Endothelial cell (in vitro differentiated cells): ENCODE measurements at regions not wholly inside any gene's neighbourhood (a gene's known extent, or its start where the extent isn't known, plus 50 kb on each side); places are given as distances from the start of the nearest gene placed in this dataset.

Experiments
- DNase-seq: peaks from one replicate; pipeline ENCODE4 v3.0.0; 2021; ENCODE audit warnings: low spot score
- H3K27ac Mint-ChIP-seq: one replicate; pipeline ENCODE4 v1.8.0; 2021; ENCODE audit warnings: mixed read lengths, inconsistent platforms; ENCODE audit not compliant: unreplicated experiment
- H3K27me3 Mint-ChIP-seq: one replicate; pipeline ENCODE4 v1.8.0; 2021; ENCODE audit warnings: mild to moderate bottlenecking, moderate library complexity, mixed read lengths, inconsistent platforms; ENCODE audit not compliant: unreplicated experiment
- H3K36me3 Mint-ChIP-seq: one replicate; pipeline ENCODE4 v1.8.0; 2021; ENCODE audit warnings: mild to moderate bottlenecking, low read depth, mixed read lengths, inconsistent platforms; ENCODE audit not compliant: unreplicated experiment
- H3K4me1 Mint-ChIP-seq: one replicate; pipeline ENCODE4 v1.8.0; 2021; ENCODE audit warnings: mild to moderate bottlenecking, mixed read lengths, inconsistent platforms; ENCODE audit not compliant: unreplicated experiment
- H3K4me3 Mint-ChIP-seq: one replicate; pipeline ENCODE4 v1.8.0; 2021; ENCODE audit warnings: mild to moderate bottlenecking, mixed read lengths, inconsistent platforms; ENCODE audit not compliant: unreplicated experiment
- H3K9me3 Mint-ChIP-seq: one replicate; pipeline ENCODE4 v1.8.0; 2021; ENCODE audit warnings: mixed read lengths, inconsistent platforms; ENCODE audit not compliant: unreplicated experiment
- TF ChIP-seq, protein P1 (sequence below): fragments of 200-600 bp; sonication (generic); IDR thresholded peaks from one replicate; pipeline ENCODE4 v1.5.0; 2021; ENCODE audit warnings: antibody characterized with exemption; ENCODE audit not compliant: unreplicated experiment

DNA sequence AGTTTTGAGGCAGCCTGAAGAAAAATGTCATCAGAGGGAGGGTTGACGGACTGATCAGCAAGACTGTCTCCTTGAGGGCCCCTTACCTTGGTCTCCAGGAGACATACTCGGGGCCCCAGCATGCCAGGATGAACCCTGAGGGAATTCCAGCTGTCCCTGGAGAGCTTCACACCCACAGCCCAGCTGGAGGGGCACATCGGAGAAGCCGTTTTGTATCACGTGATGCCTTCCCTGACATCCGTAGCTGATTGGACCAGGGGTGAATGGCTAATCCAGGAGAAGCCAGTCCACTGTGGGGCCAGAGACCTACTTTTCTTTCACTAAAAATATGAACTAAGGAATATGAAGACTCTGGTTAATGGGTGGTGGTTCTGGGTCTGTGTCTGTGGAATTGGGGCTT lies 86.0 kb upstream of the TP53I11 start:
- Mint-ChIP-seq H3K27ac (no peak overlapping the region), H3K4me1 (peaks cover 6% of the 10 kb centered on the region), H3K27me3 (peaks cover 4% of the 10 kb centered on the region), H3K9me3 (no peaks in the 10 kb centered on the region), H3K4me3 (no peak overlapping the region), H3K36me3 (peaks cover 3% of the 10 kb centered on the region)
- TF ChIP-seq, protein P1, sequence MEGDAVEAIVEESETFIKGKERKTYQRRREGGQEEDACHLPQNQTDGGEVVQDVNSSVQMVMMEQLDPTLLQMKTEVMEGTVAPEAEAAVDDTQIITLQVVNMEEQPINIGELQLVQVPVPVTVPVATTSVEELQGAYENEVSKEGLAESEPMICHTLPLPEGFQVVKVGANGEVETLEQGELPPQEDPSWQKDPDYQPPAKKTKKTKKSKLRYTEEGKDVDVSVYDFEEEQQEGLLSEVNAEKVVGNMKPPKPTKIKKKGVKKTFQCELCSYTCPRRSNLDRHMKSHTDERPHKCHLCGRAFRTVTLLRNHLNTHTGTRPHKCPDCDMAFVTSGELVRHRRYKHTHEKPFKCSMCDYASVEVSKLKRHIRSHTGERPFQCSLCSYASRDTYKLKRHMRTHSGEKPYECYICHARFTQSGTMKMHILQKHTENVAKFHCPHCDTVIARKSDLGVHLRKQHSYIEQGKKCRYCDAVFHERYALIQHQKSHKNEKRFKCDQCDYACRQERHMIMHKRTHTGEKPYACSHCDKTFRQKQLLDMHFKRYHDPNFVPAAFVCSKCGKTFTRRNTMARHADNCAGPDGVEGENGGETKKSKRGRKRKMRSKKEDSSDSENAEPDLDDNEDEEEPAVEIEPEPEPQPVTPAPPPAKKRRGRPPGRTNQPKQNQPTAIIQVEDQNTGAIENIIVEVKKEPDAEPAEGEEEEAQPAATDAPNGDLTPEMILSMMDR = no peak
- DNase-seq = no peak

DNA sequence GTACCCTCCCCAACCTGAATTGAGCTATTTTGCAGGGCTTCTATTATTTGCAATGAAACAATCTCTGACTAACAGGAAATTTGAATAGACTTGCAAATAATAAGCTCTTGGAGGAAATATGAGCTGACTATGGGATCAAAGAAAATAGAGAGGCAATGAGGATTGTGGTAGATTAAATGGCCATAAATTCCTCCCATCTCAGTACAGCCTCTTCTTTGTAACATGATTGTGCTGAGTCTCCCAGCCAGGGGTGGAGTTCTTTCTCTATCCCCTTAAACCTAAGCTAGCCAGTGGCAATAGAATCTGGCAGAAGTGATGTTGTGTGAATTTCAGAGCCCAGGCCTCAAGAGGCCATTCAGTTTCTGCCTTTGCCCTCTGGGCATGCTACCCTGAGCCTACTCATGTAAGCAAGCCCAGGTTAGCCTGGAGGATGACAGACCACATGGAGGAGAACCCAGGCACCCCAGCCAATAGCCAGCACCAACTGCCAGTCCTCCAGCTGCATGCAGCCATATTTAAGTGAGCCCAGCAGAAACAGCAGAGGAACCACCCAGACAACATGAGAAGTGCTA lies 86.8 kb upstream of the TP53I11 start:
- no peak for DNase-seq
- H3K9me3 Mint-ChIP-seq = no peaks in the 10 kb centered on the region
- H3K4me1 Mint-ChIP-seq = peaks cover 6% of the 10 kb centered on the region
- peaks cover 3% of the 10 kb centered on the region for H3K36me3 Mint-ChIP-seq
- H3K4me3 Mint-ChIP-seq = no peak overlapping the region
- no peak overlapping the region for H3K27ac Mint-ChIP-seq
- TF ChIP-seq, protein P1 = no peak
- H3K27me3 Mint-ChIP-seq = peaks cover 3% of the 10 kb centered on the region

DNA sequence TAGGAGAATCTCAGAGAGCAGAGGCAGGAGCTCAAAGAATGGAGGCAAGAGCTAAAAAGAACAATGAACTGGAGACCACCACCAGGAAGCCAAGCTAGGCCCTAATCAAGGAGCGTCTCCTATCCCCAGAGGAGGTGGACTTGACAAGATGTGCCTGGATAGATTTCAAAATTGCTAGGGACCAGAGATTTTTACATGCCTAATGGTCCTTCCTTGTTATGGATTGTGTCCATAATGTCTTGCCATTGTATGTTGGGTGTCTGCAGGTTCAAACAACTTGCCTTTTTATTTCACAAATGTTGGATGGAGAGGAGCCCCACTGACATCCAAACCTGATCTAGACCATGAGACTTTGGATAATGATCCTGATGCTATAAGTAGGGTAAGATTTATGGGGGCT lies 88.2 kb upstream of the TP53I11 start:
- Mint-ChIP-seq H3K4me3 (no peak overlapping the region), H3K9me3 (no peaks in the 10 kb centered on the region), H3K4me1 (peaks cover 6% of the 10 kb centered on the region), H3K36me3 (peaks cover 3% of the 10 kb centered on the region), H3K27me3 (peaks cover 5% of the 10 kb centered on the region), H3K27ac (no peak overlapping the region)
- TF ChIP-seq, protein P1 = no peak
- DNase-seq = no peak

DNA sequence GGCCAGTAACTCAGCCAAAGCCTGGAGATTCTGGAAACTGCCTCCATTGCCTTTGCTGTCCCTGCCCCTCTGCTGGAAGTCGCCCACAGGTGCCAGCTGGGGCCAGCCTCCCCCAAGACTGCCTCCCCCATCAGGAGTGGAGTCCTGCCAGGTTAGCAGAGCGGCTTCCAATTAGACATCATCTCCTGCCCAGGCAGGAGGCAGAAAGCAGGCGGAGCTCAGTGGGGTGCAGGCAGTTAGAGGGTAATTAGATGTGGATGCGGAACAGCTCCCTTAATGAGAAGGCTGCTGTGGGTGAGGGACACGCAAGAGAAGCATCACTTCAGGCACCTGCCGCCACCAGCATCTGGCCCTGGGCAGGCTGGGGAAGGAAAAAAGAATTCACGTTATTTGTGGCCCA lies 90.9 kb upstream of the TP53I11 start:
- TF ChIP-seq, protein P1 = no peak
- H3K27ac Mint-ChIP-seq = no peak overlapping the region
- peaks cover 24% of the 10 kb centered on the region for H3K4me1 Mint-ChIP-seq
- peaks cover 5% of the 10 kb centered on the region for H3K27me3 Mint-ChIP-seq
- no peak for DNase-seq
- H3K4me3 Mint-ChIP-seq = no peak overlapping the region
- peaks cover 3% of the 10 kb centered on the region for H3K36me3 Mint-ChIP-seq
- no peaks in the 10 kb centered on the region for H3K9me3 Mint-ChIP-seq

DNA sequence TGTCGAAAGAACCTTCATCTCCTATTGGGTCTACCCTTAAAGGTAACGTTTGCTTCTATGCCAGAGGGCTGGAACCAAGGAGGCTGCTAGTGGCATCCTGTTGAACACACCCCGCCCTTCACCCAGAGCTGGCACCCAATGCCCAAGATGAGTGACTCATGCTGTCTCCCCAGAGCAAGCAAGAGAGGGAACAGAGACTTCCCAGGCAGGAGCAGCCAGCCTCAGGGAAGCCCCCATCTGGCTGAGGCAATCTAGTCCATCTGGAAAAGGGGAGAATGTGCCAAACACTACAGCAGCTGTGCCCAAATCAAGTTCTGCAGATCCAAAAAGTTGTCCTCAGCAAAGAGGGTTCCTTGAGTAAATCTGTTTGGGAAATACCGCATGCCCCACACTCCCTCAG lies 91.9 kb upstream of the TP53I11 start:
- Mint-ChIP-seq H3K4me3 (no peak overlapping the region), H3K9me3 (no peaks in the 10 kb centered on the region), H3K27me3 (peaks cover 5% of the 10 kb centered on the region), H3K36me3 (peaks cover 3% of the 10 kb centered on the region), H3K27ac (no peak overlapping the region), H3K4me1 (peaks cover 30% of the 10 kb centered on the region)
- TF ChIP-seq, protein P1 = no peak
- no peak for DNase-seq
